NCI-H774 (cell line): ENCODE measurements at regions not wholly inside any gene's neighbourhood (a gene's known extent, or its start where the extent isn't known, plus 50 kb on each side); places are given as distances from the start of the nearest gene placed in this dataset.
A peak's percentile ranks its signal among the peaks of the same experiment; 100 is the strongest.

ENCODE experiments used
- DNase-seq: peaks from one replicate; lab custom pipeline; 2025; lab: John Stamatoyannopoulos, UW

DNA sequence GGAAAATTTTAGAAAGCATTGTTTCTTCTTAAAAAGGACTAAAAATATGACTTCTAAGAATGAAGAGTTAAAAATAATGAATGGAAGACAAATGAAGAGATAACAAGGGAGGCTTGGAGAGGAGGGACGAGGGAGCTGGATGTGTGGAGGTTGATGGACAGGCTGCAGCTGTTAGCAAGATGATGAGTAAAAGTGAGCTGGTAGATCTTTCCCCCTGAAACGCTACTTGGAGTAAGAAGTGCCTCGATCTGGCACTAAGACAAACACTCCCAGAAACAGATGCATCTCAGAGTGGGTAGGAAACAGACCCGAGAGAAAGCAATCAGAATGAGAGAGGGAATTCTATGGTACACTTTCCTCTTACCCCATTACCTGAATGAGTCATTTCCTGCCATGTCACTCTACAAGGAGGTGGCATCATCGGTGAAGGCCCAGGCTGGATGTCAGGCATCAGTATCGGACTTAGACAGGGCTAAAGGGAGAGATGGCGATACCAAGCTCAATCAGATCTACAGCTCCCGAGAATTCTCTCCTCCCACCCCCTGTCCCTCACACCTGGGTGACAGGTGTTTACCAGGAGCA is 154.1 kb upstream of the BMP2 start:
- no peak for DNase-seq

DNA sequence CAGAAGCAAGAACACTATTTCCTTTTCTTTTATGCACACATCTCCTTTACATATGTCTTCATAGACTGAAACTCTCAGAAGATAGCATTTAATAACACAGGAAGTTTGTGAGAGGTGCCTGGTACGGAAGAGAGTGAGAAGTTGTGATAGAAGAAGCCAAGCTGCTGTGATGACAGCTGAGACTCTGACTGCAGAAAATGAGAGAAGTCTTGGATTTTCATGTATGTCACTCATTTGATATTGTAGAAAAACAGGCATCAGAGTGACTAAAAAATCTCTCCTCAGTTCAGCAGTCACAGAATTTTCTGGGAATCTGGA is 154.9 kb upstream of the BMP2 start:
- DNase-seq: no peak

DNA sequence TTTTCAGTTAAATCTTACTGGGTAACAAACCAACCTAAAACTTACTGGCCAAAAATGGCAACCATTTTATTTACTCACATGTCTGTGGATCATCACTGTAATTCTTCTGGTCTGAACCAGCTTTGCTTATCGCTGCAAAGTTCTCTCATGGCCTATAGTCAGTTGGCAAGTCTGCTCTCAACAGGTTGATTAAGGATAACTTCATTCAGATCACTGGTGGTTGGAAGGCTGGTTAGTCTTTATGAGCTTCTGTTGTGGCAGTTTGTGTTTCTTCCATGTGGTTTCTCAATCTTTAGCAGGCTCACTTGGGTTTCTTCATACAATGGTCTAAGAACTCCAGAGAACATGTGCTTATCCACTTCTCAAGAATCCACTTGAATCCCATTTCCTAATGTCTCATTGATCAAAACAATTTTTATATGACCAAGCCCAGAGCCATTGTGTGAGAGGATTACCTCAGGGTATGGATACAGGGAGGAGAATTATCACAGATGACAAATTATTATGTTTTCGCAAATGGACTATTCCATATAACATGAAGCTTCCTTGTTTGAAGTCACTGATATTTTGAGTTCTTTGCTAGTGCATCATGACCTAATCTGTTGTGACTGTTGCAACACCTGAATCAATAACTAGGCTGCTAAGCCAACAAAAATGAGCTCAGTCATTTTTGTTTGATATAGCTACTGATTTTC is 155.4 kb upstream of the BMP2 start:
- DNase-seq: peak; percentile 5

DNA sequence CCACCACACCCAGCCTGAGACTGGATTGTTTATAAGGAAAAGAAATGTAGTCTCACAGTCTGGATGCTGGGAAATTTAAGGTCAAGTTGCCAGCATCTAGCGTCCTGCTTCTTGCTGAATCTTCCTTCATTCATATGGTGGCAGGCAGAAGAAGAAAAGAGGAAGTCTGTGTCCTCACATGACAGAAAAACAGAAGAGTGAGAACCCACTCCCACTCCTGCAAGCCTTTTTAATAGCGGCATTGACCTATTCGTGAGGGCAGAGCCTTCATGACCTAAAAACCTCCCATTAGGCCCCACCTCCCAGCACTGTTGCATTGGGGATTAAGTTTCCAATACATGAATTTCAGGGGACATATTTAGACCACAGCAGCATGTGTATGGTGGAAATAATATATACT is 160.8 kb upstream of the BMP2 start:
- DNase-seq: no peak

DNA sequence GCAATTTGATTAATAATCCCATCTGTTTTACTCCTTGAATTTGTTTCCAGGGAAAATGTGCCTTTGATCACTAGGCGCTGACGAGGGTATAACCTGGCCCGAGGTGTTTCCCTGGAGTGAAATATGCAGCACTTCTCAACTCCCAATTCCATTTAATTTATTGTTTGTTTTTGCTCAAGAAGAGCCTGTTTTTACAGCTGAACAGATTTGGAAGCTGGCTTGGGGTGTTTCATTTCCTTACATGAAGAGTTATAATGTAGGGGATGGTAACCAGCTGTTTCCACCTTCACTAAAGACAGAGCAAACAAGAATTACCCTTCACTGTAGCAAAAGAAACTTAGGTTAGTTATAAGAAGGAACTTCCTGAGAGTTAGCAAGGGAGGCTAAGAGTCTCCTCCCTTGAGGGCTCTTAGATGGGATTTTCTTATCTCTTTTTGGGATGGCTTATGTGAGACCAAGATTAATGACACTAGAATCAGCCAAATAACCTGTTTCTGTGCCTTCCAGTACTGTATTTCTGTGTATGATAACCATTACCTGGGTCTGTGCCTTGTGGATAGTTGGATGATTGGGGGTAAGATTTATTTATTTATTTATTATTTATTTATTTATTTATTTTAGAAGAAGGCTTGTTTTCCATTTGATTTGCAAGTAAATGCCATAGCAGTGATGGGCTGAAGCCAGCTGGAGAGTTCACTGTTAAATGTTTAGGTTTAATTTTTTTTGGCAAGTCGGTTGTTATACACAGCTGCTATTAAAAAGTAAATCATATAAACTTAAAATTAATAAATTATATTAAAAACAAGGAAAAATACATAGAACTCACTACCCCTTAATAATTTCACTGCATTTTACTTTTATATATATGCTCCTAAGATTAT is 162.2 kb upstream of the BMP2 start:
- DNase-seq: no peak

DNA sequence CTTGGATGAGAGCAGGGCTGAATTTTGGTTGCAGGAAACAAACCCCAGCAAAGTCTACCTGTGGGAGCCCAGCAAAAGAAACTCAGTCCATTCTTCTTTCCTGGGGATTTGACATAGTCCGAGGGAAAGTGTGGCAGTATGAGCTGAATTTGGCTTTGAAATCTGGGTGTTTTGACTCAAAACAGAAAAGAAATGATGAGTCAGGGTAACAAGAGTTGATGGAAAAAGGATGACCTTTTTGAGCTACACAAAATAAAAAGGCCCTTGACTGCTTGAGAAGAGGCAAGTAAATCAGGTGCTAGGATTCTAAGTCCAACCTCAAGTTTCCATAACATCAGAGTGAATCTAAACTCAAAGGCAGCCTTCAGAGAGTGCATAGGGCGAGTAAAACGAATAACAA is 163.3 kb upstream of the BMP2 start:
- DNase-seq: no peak

DNA sequence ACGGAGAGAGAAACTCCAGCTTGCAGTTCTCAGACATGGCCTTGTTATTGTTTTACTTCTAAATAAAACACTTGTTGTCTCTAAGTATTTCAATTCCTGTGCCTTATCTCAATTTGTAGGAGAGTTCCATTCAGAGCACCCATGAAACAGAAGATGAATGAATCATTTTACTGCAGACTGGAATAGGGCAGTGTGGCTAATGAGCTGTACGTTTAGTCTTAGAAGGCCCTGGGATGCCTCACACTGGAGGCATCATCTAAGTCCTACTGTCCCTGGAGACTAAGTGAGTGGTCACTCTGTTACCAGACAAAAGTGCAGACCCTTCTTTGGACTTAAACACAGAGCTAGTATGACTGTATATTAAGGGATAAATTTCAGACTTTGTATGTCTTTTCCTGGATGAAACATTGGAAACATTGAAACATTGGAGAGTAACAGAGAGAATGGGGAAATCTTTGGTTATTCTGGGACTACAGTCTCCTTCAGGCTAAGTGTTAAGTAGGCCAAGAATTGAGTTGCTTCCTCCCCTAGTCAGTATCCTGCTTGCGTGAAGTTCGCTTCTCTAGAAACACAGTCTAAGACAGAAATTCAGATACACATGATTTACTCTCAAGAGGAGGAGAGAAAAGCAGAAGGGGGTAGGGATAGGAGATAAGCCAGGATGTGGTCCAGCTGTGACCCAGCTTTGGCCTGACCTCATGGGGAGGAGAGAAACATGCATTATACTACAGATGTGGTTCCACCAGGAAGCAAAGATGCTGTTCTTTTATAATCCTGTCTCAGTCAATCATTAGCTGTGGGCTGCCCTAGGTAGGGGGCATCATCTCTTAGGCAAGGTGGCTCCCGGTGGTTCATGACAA is 167.4 kb upstream of the BMP2 start:
- DNase-seq: no peak

DNA sequence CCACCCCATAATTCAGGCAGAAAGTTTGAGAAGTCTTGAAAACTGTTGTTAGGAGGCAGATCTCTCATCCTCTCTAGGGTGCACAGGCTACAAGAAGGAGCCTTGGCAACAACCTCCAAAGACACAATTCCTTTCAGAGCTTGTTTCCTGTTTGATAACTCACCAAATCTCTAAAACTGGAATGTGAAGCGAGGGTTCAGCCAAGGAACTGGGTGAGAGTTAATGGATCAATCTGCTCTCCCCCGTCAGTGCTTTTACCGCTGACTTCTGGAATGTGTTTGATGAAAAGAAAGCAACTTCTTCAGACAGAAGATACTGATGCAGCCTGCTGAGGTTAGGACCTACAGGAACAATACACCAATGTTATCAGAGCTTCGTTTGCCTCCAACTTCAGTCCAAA is 171.8 kb upstream of the BMP2 start:
- no peak for DNase-seq

DNA sequence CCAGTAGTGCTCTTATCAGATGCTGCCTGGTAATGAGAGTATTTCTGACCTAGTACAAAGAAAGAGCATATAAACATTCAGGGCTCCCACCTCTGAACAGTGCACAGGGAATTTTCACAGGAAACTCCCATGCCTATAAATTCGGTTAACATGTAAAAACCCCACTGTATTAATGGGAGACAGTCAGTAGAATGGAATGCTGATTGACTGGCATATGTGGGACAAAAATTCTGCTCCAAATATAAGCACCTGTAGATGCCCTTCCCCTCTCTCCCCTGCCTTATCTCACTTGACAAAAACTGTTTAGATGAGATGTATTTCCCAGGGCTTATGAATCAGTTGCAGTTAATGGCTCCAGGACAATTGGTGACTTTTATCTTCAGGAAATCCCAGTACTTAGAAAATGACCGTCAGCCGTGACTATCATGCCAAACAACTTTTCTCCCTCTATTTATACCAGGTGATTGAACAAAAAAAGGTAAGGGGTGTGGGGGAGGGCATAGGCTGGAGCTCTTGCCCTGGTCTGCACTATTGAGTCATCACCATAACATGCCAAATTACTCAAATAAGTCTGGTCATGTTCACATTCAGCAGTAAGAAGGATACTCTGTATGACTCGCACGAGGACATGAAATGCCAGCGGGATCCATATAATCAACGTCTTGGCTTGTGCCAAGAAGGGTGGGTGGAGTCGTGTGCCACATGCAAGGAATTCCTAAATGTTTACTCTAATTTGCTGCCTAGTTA is 176.4 kb upstream of the BMP2 start:
- DNase-seq: no peak

DNA sequence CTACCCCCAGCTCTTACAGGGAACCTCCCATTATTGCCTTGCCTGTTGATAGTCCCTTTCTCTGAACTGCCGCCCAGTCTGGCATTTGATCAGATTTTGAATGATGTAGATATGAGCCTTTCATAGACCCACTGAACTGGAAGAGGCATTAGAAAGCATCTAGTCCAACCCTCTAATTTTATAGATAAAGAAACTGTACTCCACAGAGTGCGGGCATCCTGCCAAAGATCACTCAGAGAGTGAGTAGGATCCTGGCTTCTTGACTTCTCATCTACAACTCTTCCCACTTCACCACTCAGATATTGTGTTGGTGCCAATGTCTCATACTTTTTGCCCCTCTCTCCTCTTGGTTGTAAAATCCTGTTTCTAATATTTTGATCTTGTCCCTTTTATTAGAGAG is 179.2 kb upstream of the BMP2 start:
- DNase-seq: no peak

DNA sequence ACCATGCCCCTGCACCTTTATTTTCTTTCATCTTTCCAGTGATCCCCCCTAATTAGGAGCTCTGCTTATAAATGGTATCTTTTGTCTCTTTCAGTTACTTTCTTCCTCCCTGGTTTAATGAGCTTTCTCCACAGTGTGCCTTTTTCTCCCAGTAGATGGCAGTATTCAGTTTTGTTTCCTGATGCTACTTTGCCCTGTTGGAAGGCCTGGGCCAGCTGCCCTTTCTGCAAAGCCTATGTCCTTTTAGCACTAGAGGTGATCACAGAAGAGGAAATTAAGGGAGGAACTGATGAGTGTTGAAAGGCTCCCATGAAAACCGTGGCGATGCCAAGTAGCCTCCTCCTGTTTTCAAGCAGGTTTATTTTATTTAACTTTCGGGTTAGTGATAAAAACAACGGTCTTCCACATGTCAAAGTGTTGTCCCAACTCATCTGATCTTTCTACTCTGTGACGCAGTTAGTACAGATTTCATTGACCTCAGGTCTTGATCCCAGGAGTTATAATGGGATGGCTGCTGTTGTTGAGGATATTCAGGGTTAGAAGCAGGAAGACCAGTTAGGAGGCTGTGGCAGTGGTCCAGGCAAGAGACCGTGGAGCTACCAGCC is 184.2 kb upstream of the BMP2 start:
- no peak for DNase-seq

DNA sequence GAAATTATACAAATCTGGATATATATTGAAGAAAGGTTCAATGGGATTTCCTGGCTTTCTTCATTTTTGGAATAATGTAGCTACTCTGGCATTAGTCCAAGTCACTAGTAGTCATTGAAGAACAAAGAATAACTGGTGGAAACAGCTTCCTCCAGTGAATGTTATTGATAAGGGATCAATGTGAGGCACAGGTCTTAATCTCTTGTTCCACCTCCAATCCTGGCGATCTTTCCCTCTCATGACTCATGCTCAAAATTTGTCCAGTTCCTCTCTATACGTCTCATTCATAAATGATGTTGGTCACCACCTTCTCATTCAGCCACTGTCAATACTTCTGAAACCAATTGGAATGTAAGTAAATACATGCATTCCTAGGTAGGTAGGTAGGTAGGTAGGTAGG is 185.0 kb upstream of the BMP2 start:
- no peak for DNase-seq

DNA sequence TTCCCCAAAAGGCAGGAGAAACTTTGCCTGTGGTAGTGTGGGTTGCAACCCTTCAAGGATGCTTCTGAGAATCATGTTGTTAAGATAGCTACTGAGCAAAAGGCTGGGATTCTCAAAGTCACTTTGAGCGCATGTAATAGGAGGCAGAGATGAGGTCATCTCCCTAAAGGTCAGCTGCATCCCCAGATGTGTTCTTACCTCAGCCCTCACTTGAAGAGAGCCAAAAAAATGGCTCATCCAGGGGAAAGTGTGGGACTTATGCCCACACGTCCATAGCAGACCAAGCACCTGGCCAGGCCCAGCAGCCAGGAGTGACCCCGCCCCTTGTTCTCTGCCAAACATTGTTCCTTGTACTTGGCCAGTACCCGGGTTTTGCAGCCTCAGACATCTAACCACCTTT is 187.0 kb upstream of the BMP2 start:
- no peak for DNase-seq

DNA sequence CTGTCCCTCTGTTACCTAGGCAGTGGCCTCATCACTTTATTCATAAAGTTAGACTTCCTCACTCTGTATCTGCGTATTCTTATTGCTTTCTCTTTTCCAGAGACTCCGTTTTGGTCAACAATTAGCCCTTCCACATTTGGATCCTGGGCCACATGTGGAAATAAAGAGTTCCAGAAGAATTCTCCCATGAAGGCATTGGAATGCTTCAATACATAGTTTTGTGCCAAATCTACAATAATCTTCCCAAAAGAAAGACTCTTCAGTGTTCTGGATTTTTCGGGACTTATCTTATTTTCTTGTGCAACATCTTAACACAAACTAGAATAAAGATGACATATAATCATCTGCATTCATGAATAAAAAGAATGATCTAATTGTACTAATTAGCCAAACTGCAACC is 187.7 kb upstream of the BMP2 start:
- DNase-seq: no peak

DNA sequence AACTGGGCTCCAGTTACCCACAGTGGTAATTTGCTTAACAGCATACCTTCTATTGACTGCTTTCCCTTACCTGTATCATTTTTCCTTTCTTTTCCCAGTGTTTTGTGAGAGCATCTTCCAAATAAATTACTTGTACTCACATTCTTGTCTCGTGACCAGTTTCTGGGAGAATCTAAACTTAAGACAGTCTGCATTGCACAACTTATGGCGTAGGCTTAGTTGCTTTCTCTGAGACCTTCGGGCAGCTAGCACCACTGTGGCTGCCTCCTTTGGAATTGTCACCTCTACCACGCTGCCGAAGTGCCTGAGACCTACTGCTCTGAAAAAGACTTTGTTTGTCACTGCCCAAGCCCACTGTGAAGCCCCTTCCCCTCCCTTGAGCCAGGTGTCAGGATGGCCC is 188.1 kb upstream of the BMP2 start:
- DNase-seq: no peak

DNA sequence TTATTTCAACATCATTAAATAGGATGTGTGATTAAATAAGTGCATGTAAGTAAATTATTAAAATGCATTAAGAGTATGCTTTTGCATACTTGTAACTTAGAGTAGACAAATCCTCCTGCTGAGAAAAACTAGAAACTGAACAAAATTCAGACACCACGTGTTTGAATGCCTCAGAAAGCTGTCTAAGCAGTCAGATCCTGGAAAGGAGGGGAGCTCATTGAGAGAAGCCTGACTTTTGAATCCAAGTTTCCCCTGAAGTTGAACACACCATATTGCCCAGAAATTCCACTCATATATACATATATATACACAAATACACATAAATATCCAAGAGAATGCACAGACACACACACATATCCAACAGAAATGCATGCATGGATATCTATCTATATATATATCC is 190.0 kb upstream of the BMP2 start:
- no peak for DNase-seq

DNA sequence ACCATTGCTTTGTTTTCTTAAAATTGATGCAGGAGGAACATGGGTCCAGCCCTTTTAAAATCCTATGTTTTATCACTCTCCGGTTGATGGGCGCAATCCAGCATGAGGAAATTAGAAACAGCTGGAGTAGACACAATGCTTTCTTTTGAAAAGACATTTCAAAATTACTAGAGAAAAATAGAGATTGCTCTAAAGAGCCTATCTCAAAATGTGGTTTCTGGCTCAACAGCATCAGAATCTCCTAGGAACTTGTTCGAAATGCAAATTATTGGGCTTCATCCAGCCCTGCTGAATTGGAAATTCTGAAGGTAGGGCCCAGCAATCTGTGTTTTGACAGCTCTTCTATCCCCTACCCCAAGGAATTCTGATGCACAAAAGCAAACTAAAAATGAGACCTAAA is 190.8 kb upstream of the BMP2 start:
- no peak for DNase-seq

DNA sequence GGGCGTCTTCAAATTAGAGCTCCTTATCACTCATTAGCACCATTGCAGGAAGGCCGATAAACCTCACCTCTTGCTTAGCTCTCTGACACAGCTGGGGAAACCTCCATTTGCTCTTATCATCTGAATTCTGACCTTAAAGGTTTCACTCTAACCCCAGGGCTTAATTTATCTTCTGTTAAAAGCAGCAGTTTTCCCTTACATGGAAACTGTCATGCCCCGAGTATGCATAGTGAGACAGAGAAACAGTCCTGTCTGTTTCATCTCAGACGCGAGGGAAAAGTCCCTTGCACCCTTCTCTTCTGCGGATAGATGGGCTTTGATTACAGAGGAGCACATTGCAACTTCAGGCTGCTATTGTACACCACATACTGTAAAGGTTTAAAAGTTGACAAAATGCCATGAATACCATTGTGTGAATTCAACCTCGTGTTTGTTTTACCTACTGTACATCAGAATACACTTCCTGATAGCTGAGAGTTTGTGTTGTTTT is 191.5 kb upstream of the BMP2 start:
- DNase-seq: no peak

DNA sequence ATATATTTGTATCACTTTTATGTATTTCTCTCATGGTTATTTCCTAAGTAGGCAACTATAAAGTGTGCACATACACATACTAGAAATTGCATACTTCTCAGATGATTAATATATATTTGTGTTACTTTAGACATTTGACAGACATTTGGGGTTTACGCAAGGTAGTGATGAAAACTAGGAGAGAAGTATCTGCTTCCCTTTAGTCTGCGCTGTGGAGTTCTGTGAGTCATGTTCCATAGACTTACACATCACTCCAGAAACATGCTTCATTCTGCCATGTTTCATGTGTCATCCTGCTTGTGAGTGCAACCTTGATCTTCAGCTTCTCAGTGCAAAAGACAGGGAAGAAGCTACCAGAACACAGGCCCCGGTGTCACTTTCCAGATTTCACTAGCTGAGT is 200.7 kb upstream of the BMP2 start:
- DNase-seq: no peak

DNA sequence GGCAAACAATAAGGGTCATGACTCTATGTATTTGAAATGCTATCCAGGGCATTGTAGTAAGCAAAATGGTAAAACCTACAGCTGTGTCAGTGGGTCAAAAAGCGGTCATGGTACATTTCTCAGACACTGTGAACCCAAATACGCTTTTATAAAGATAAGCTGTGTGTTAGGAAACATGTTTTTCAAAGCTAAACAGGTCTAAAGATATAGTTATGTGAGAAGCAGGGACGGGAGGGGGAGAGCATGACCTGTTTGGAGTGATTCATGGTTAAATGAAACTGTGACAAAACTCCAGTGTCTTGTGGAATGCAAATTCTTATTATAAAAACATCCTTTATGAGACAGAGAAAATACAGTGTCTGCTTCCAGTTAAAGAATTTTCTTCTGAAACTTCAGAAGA is 205.4 kb upstream of the BMP2 start:
- no peak for DNase-seq

DNA sequence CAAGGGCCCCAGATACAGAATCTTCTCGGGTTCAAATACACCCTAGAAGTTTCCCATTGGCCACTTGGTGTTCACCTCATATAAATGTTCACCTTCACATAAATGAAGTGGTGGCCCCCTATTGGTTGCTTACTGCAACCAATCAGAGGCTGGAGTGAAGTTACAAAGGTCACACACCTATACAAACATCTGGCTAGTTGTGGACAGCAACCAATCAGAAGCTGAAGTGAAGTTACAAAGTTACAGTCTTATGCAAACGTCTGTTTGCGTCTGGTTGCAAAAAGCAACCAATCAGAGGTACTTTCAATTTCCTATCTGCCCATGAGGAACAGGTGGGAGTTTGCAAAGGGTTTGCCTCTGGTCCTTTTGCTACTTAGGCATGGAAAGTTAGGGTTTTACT is 206.5 kb upstream of the BMP2 start:
- DNase-seq: no peak
